KMS-11 (cell line): ENCODE measurements at regions not wholly inside any gene's neighbourhood (a gene's known extent, or its start where the extent isn't known, plus 50 kb on each side); places are given as distances from the start of the nearest gene placed in this dataset.

Experiments
- H2AFZ ChIP-seq: fragments of 200-600 bp; sonication (generic); 2 replicates; pipeline ENCODE4 v1.6.1; 2016; ENCODE audit warnings: antibody characterized with exemption, mixed run types, low read depth
- H3K27ac ChIP-seq: fragments of 200-600 bp; sonication (generic); 2 replicates; pipeline ENCODE4 v1.6.1; 2016; ENCODE audit warnings: mild to moderate bottlenecking, mixed run types
- H3K27me3 ChIP-seq: fragments of 200-600 bp; sonication (generic); 2 replicates; pipeline ENCODE4 v1.6.1; 2017; ENCODE audit warnings: mild to moderate bottlenecking, low read depth, mixed run types, moderate library complexity; ENCODE audit not compliant: insufficient read depth
- H3K36me3 ChIP-seq: fragments of 200-600 bp; sonication (generic); 2 replicates; pipeline ENCODE4 v1.6.1; 2017; ENCODE audit warnings: mild to moderate bottlenecking, mixed run types; ENCODE audit not compliant: insufficient read depth
- H3K4me1 ChIP-seq: fragments of 200-600 bp; sonication (generic); 2 replicates; pipeline ENCODE4 v1.6.1; 2016; ENCODE audit warnings: mild to moderate bottlenecking, low read depth, mixed run types; ENCODE audit not compliant: poor library complexity, severe bottlenecking
- H3K4me2 ChIP-seq: fragments of 200-600 bp; sonication (generic); 2 replicates; pipeline ENCODE4 v1.7.0; 2016; ENCODE audit warnings: mild to moderate bottlenecking, mixed run types
- H3K4me3 ChIP-seq: fragments of 200-600 bp; sonication (generic); IDR thresholded peaks from 2 replicates; pipeline ENCODE4 v1.6.1; 2017; ENCODE audit warnings: low read depth, low read length, mixed read lengths; ENCODE audit not compliant: insufficient read depth
- H3K79me2 ChIP-seq: fragments of 200-600 bp; sonication (generic); 2 replicates; pipeline ENCODE4 v1.6.1; 2016; ENCODE audit warnings: low read depth, mixed run types; ENCODE audit not compliant: insufficient read depth
- H3K9ac ChIP-seq: fragments of 200-600 bp; sonication (generic); 2 replicates; pipeline ENCODE4 v1.6.1; 2016; ENCODE audit warnings: mild to moderate bottlenecking, mixed run types
- H4K20me1 ChIP-seq: fragments of 200-600 bp; sonication (generic); 2 replicates; pipeline ENCODE4 v1.6.1; 2016; ENCODE audit warnings: mild to moderate bottlenecking, mixed run types; ENCODE audit not compliant: insufficient read depth
- TF ChIP-seq, protein P1 (sequence below): fragments of 200-600 bp; sonication (generic); conservative IDR thresholded peaks from 2 replicates; pipeline ENCODE4 v1.6.1; 2017; ENCODE audit warnings: low read depth, mild to moderate bottlenecking, antibody characterized with exemption, low read length, moderate library complexity, mixed read lengths

DNA sequence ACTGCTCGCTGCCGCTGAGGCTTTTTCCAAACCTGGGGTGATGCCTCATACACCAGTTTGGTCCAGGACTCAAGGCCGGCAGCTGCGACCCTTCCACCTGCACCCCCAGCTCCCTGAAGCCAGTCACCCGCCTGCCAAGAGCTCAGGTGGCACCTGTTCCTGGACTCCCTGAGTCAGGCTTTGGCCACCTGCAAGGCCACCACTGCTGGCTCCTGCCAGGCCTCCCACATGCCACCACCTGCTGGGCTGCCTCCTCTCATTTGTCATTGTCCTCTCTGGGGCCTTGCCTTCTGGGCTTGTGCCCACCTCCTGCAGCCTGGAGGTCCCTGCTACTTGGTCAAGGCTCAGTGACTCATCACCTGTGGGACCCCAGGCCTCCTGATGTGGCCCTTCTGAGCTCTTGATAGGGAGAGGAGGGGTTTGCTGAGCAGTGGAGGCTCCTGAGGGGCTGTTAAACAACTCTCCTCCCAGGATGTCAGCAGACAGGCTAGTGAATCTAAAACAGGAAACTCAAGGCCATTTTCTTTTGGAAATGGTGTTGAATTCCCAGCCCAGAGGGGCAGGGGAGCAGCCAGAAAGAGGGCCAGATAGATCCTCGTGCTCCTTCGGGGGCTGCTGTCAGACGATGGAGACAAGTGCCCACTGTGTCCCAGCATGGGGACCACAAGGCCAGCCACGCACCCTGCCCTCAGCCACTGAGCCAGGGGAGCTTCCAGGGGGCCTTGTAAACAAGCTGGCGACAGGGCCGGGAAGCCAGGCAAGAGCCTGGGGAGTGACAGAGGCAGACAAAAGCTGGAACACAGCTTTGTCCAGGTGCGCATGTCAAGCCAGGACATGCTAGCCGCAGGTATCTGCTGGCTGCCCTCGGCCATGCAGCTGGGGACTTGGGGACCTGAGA is 416.8 kb downstream of the LRATD1 start:
- H3K4me3 ChIP-seq = no peak overlapping the region
- H3K9ac ChIP-seq = no peak overlapping the region
- H3K4me2 ChIP-seq = no peak overlapping the region
- H3K36me3 ChIP-seq = no peaks in the 10 kb centered on the region
- H3K4me1 ChIP-seq = no peaks in the 10 kb centered on the region
- no peak overlapping the region for H3K27ac ChIP-seq
- TF ChIP-seq, protein P1, sequence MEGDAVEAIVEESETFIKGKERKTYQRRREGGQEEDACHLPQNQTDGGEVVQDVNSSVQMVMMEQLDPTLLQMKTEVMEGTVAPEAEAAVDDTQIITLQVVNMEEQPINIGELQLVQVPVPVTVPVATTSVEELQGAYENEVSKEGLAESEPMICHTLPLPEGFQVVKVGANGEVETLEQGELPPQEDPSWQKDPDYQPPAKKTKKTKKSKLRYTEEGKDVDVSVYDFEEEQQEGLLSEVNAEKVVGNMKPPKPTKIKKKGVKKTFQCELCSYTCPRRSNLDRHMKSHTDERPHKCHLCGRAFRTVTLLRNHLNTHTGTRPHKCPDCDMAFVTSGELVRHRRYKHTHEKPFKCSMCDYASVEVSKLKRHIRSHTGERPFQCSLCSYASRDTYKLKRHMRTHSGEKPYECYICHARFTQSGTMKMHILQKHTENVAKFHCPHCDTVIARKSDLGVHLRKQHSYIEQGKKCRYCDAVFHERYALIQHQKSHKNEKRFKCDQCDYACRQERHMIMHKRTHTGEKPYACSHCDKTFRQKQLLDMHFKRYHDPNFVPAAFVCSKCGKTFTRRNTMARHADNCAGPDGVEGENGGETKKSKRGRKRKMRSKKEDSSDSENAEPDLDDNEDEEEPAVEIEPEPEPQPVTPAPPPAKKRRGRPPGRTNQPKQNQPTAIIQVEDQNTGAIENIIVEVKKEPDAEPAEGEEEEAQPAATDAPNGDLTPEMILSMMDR = no peak
- no peaks in the 10 kb centered on the region for H3K27me3 ChIP-seq
- H2AFZ ChIP-seq = no peak overlapping the region
- no peaks in the 10 kb centered on the region for H3K79me2 ChIP-seq
- no peaks in the 10 kb centered on the region for H4K20me1 ChIP-seq

GRCh38 chr2:15050483-15050882 is 418.0 kb downstream of the LRATD1 start:
- H2AFZ ChIP-seq = no peak overlapping the region
- H3K4me3 ChIP-seq = no peak overlapping the region
- TF ChIP-seq, protein P1 = no peak
- H3K4me2 ChIP-seq = no peak overlapping the region
- no peak overlapping the region for H3K27ac ChIP-seq
- no peaks in the 10 kb centered on the region for H3K36me3 ChIP-seq
- no peaks in the 10 kb centered on the region for H3K27me3 ChIP-seq
- no peaks in the 10 kb centered on the region for H3K79me2 ChIP-seq
- H3K9ac ChIP-seq = no peak overlapping the region
- no peaks in the 10 kb centered on the region for H4K20me1 ChIP-seq
- H3K4me1 ChIP-seq = no peaks in the 10 kb centered on the region

- Histone ChIP-seq H3K4me3 (no peak overlapping the region), H3K27ac (no peak overlapping the region), H3K4me1 (no peaks in the 10 kb centered on the region), H3K4me2 (no peak overlapping the region), H3K36me3 (no peaks in the 10 kb centered on the region), H3K27me3 (no peaks in the 10 kb centered on the region), H3K9ac (no peak overlapping the region), H3K79me2 (no peaks in the 10 kb centered on the region), H2AFZ (no peak overlapping the region), H4K20me1 (no peaks in the 10 kb centered on the region)
- TF ChIP-seq, protein P1 = no peak
Observed at GRCh38 chr2:15053542-15053941, 421.0 kb downstream of the LRATD1 start.

- Histone ChIP-seq H2AFZ (no peak overlapping the region), H3K27ac (no peak overlapping the region), H3K4me2 (no peak overlapping the region), H3K36me3 (no peaks in the 10 kb centered on the region), H3K4me1 (no peaks in the 10 kb centered on the region), H3K27me3 (no peaks in the 10 kb centered on the region), H3K9ac (no peak overlapping the region), H4K20me1 (no peaks in the 10 kb centered on the region), H3K79me2 (no peaks in the 10 kb centered on the region), H3K4me3 (no peak overlapping the region)
- TF ChIP-seq, protein P1 = no peak
Observed at GRCh38 chr2:15058015-15058720, 425.7 kb downstream of the LRATD1 start.
